HepG2 (cell line): ENCODE measurements at regions not wholly inside any gene's neighbourhood (a gene's known extent, or its start where the extent isn't known, plus 50 kb on each side); places are given as distances from the start of the nearest gene placed in this dataset.

Source experiments
- MAF1 ChIP-seq: sonication (generic); formaldehyde crosslinking; IDR thresholded peaks from 2 replicates; pipeline ENCODE4 v1.5.0; 2020; ENCODE audit warnings: missing genetic modification reagents, borderline replicate concordance
- NAIF1 ChIP-seq: sonication (generic); formaldehyde crosslinking; IDR thresholded peaks from 2 replicates; pipeline ENCODE4 v1.5.0; 2020; ENCODE audit warnings: mild to moderate bottlenecking, missing genetic modification reagents, borderline replicate concordance
- TF ChIP-seq, protein P1 (sequence below): sonication (generic); formaldehyde crosslinking; IDR thresholded peaks from 2 replicates; pipeline ENCODE4 v1.4.0; 2020; ENCODE audit warnings: missing genetic modification reagents
- TF ChIP-seq, protein P2 (sequence below): IDR thresholded peaks from 2 replicates; pipeline ENCODE4 v1.6.1; 2012; ENCODE audit warnings: low read length, improper control_type of control experiment
- TF ChIP-seq, protein P3 (sequence below): sonication (generic); formaldehyde crosslinking; IDR thresholded peaks from 2 replicates; pipeline ENCODE4 v1.5.1; 2020; ENCODE audit warnings: mild to moderate bottlenecking, missing genetic modification reagents, borderline replicate concordance
- TF ChIP-seq, protein P4 (sequence below): sonication (generic); formaldehyde crosslinking; IDR thresholded peaks from 2 replicates; pipeline ENCODE4 v1.4.0; 2020; ENCODE audit warnings: missing genetic modification reagents, borderline replicate concordance

DNA sequence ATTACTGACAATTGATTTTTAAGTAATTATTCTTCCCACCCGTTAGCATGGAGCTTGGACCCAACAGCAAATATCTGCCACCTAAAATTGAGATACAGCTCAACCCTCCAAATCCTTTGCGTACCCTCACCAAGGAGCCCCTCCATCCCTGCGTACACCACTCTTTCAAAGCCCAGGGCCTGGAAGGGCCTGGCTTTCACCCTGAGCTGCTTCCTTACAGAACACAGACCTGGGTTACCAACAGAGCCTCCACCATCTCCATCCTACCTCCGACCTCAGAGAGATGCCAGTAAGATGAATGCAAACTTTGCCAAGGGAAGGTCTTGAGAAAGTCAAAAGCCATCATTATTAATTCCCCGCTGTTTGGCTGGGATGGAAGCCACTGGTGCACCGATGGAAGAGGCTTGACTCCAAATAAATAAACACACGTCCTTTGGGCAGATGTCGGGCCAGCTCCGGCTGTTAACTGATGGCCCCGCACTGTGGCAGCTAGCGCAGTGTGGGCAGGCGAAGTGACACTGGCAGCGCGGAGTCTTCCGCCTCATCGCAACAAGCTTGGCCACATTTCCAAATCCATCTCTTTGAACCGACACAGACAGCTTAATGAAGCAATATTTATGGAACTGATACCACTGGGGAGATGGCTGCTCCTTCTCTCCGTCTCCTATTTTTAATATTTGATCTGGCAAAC, 150.2 kb upstream of the VSTM2B start (continued):
- TF ChIP-seq, protein P1, sequence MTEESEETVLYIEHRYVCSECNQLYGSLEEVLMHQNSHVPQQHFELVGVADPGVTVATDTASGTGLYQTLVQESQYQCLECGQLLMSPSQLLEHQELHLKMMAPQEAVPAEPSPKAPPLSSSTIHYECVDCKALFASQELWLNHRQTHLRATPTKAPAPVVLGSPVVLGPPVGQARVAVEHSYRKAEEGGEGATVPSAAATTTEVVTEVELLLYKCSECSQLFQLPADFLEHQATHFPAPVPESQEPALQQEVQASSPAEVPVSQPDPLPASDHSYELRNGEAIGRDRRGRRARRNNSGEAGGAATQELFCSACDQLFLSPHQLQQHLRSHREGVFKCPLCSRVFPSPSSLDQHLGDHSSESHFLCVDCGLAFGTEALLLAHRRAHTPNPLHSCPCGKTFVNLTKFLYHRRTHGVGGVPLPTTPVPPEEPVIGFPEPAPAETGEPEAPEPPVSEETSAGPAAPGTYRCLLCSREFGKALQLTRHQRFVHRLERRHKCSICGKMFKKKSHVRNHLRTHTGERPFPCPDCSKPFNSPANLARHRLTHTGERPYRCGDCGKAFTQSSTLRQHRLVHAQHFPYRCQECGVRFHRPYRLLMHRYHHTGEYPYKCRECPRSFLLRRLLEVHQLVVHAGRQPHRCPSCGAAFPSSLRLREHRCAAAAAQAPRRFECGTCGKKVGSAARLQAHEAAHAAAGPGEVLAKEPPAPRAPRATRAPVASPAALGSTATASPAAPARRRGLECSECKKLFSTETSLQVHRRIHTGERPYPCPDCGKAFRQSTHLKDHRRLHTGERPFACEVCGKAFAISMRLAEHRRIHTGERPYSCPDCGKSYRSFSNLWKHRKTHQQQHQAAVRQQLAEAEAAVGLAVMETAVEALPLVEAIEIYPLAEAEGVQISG: no peak
- TF ChIP-seq, protein P2, sequence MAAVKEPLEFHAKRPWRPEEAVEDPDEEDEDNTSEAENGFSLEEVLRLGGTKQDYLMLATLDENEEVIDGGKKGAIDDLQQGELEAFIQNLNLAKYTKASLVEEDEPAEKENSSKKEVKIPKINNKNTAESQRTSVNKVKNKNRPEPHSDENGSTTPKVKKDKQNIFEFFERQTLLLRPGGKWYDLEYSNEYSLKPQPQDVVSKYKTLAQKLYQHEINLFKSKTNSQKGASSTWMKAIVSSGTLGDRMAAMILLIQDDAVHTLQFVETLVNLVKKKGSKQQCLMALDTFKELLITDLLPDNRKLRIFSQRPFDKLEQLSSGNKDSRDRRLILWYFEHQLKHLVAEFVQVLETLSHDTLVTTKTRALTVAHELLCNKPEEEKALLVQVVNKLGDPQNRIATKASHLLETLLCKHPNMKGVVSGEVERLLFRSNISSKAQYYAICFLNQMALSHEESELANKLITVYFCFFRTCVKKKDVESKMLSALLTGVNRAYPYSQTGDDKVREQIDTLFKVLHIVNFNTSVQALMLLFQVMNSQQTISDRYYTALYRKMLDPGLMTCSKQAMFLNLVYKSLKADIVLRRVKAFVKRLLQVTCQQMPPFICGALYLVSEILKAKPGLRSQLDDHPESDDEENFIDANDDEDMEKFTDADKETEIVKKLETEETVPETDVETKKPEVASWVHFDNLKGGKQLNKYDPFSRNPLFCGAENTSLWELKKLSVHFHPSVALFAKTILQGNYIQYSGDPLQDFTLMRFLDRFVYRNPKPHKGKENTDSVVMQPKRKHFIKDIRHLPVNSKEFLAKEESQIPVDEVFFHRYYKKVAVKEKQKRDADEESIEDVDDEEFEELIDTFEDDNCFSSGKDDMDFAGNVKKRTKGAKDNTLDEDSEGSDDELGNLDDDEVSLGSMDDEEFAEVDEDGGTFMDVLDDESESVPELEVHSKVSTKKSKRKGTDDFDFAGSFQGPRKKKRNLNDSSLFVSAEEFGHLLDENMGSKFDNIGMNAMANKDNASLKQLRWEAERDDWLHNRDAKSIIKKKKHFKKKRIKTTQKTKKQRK: no peak
- TF ChIP-seq NAIF1: no peak
- TF ChIP-seq, protein P3, sequence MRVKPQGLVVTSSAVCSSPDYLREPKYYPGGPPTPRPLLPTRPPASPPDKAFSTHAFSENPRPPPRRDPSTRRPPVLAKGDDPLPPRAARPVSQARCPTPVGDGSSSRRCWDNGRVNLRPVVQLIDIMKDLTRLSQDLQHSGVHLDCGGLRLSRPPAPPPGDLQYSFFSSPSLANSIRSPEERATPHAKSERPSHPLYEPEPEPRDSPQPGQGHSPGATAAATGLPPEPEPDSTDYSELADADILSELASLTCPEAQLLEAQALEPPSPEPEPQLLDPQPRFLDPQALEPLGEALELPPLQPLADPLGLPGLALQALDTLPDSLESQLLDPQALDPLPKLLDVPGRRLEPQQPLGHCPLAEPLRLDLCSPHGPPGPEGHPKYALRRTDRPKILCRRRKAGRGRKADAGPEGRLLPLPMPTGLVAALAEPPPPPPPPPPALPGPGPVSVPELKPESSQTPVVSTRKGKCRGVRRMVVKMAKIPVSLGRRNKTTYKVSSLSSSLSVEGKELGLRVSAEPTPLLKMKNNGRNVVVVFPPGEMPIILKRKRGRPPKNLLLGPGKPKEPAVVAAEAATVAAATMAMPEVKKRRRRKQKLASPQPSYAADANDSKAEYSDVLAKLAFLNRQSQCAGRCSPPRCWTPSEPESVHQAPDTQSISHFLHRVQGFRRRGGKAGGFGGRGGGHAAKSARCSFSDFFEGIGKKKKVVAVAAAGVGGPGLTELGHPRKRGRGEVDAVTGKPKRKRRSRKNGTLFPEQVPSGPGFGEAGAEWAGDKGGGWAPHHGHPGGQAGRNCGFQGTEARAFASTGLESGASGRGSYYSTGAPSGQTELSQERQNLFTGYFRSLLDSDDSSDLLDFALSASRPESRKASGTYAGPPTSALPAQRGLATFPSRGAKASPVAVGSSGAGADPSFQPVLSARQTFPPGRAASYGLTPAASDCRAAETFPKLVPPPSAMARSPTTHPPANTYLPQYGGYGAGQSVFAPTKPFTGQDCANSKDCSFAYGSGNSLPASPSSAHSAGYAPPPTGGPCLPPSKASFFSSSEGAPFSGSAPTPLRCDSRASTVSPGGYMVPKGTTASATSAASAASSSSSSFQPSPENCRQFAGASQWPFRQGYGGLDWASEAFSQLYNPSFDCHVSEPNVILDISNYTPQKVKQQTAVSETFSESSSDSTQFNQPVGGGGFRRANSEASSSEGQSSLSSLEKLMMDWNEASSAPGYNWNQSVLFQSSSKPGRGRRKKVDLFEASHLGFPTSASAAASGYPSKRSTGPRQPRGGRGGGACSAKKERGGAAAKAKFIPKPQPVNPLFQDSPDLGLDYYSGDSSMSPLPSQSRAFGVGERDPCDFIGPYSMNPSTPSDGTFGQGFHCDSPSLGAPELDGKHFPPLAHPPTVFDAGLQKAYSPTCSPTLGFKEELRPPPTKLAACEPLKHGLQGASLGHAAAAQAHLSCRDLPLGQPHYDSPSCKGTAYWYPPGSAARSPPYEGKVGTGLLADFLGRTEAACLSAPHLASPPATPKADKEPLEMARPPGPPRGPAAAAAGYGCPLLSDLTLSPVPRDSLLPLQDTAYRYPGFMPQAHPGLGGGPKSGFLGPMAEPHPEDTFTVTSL (CRISPR knock-in tag): no peak
- TF ChIP-seq MAF1 (CRISPR knock-in tag): no peak
- TF ChIP-seq, protein P4, sequence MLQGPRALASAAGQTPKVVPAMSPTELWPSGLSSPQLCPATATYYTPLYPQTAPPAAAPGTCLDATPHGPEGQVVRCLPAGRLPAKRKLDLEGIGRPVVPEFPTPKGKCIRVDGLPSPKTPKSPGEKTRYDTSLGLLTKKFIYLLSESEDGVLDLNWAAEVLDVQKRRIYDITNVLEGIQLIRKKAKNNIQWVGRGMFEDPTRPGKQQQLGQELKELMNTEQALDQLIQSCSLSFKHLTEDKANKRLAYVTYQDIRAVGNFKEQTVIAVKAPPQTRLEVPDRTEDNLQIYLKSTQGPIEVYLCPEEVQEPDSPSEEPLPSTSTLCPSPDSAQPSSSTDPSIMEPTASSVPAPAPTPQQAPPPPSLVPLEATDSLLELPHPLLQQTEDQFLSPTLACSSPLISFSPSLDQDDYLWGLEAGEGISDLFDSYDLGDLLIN (CRISPR knock-in tag): no peak
